Colonic mucosa (tissue), 4 donors: ENCODE measurements at regions not wholly inside any gene's neighbourhood (a gene's known extent, or its start where the extent isn't known, plus 50 kb on each side); places are given as distances from the start of the nearest gene placed in this dataset.
"Not testable (repeated sequence)": the region's sequence is repeated elsewhere in the genome, so short reads cannot be mapped to it uniquely, and the experiment has no call there.

Source experiments
- DNase-seq: peaks from one replicate; pipeline ENCODE4 v3.0.0-alpha.2; 2020
- H3K27ac ChIP-seq: fragments of 200-600 bp; one replicate; pipeline ENCODE4 v1.8.0; 2021
- H3K27me3 ChIP-seq: fragments of 200-600 bp; one replicate; pipeline ENCODE4 v1.8.0; 2021
- H3K36me3 ChIP-seq: fragments of 200-600 bp; one replicate; pipeline ENCODE4 v1.8.0; 2021
- H3K4me1 ChIP-seq: fragments of 200-600 bp; one replicate; pipeline ENCODE4 v1.8.0; 2021; ENCODE audit warnings: mild to moderate bottlenecking
- H3K4me3 ChIP-seq: fragments of 200-600 bp; one replicate; pipeline ENCODE4 v1.8.0; 2021
- H3K9ac ChIP-seq, 2 donors: one replicate each; pipeline ENCODE4 v1.7.0; 2013; ENCODE audit warnings: control low read depth in 2 of 2, low read depth in 2 of 2, low read length in 2 of 2
- H3K9me3 ChIP-seq: fragments of 200-600 bp; one replicate; pipeline ENCODE4 v1.8.0; 2021
- intact Hi-C: fragments of 100-400 bp; cut with DNase I; formaldehyde crosslinking; loops from one replicate; pipeline ENCODE4 v1.14.1; 2022
- TF ChIP-seq, protein P1 (sequence below): fragments of 200-600 bp; IDR thresholded peaks from one replicate; pipeline ENCODE4 v1.8.0; 2022; ENCODE audit warnings: antibody characterized with exemption, mild to moderate bottlenecking
- donor health status: healthy.
- donor health status: DM: no; HTN: no; CAD: no.
- donor health status: DM: no; HTN: no; CAD: no.

DNA sequence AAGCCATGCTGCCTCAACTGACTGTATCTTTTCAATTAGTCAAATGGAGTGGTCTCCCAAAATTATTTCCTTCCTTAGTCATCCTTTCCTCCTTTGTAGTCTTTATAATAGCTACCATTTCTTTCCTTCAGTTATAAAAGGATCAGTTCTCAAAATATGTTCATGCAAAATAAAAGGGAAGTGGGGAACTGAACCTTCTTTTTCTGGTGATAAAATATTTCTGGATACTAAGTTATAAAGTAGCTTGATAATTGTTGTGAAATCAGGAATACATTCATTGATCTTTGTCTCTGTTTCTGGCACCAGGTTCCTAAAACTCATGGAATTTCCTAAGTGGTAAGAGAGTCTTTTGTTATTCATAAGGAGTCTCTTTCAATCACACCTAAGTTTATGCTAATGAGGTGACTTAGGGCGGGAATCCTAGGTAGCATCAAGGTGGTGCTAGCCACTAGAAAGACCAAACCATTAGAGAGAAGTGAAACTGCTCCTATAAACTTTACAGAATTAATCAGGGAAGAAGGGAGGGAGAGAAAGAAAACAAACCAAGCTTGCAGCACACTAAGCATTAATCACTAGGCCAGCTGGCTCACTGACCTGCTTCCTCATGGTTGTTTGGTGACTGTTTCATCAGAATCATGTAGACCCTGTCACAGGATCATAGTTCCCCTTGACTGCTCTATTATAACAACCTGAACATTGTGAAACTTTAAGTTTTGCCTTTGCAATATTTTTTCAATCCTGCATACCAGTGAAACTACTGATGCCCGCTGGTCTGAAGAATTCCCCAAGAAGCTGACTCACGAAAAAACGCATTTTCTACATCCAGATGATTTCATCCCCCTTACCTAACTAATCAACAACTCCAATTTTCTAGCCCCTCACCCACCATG, 161.6 kb upstream of the PTBP2 start:
- intact Hi-C loops: no loop called here
- Histone ChIP-seq H3K9ac (no peak overlapping the region), H3K27me3 (no peaks in the 10 kb centered on the region), H3K4me3 (no peak overlapping the region), H3K4me1 (no peaks in the 10 kb centered on the region), H3K36me3 (no peaks in the 10 kb centered on the region), H3K9me3 (no peaks in the 10 kb centered on the region), H3K27ac (no peak overlapping the region)
- no peak for DNase-seq
- TF ChIP-seq, protein P1, sequence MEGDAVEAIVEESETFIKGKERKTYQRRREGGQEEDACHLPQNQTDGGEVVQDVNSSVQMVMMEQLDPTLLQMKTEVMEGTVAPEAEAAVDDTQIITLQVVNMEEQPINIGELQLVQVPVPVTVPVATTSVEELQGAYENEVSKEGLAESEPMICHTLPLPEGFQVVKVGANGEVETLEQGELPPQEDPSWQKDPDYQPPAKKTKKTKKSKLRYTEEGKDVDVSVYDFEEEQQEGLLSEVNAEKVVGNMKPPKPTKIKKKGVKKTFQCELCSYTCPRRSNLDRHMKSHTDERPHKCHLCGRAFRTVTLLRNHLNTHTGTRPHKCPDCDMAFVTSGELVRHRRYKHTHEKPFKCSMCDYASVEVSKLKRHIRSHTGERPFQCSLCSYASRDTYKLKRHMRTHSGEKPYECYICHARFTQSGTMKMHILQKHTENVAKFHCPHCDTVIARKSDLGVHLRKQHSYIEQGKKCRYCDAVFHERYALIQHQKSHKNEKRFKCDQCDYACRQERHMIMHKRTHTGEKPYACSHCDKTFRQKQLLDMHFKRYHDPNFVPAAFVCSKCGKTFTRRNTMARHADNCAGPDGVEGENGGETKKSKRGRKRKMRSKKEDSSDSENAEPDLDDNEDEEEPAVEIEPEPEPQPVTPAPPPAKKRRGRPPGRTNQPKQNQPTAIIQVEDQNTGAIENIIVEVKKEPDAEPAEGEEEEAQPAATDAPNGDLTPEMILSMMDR: no peak

DNA sequence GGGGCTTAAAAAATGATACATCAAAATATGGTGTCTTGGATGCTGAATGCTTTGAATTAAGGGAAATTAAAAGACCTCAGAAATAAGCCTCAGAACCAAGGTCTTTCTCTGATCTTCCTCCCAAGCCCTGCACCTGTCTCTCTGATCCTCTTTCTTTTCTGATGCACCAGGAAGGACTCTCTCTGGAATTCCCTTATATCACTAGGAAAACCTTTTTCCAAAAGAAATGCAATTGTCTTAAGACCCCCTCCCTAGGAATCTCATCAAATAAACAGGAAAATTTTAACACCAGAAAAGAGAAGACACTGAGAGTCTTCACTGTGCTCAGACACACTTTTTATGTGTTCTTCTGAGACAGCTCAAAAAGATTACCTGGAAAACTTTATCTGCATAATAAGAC, 159.5 kb upstream of the PTBP2 start:
- H3K4me3 ChIP-seq: no peak overlapping the region
- intact Hi-C loops: no loop called here
- TF ChIP-seq, protein P1: no peak
- no peaks in the 10 kb centered on the region for H3K4me1 ChIP-seq
- H3K27ac ChIP-seq: no peak overlapping the region
- H3K36me3 ChIP-seq: no peaks in the 10 kb centered on the region
- no peaks in the 10 kb centered on the region for H3K9me3 ChIP-seq
- no peak overlapping the region for H3K9ac ChIP-seq
- no peak for DNase-seq
- H3K27me3 ChIP-seq: no peaks in the 10 kb centered on the region

DNA sequence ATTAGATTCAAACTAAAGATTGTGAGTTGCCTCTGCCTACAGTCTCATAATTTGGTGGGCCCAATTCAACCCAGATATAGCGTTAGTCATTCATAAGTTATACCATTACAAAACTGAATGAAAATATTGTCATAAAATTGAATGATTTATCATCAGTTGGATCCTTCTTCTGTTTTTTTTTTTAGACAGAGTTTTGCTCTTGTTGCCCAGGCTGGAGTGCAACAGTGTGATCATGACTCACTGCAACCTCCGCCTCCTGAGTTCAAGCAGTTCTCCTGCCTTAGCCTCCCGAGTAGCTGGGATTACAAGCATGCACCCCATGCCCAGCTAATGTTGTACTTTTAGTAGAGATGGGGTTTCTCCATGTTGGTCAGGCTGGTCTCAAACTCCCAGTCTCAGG, 157.2 kb upstream of the PTBP2 start:
- H3K27me3 ChIP-seq, intact Hi-C loops, H3K36me3 ChIP-seq, H3K9ac ChIP-seq, DNase-seq, H3K9me3 ChIP-seq, H3K4me3 ChIP-seq, H3K27ac ChIP-seq, H3K4me1 ChIP-seq: not testable (repeated sequence)

DNA sequence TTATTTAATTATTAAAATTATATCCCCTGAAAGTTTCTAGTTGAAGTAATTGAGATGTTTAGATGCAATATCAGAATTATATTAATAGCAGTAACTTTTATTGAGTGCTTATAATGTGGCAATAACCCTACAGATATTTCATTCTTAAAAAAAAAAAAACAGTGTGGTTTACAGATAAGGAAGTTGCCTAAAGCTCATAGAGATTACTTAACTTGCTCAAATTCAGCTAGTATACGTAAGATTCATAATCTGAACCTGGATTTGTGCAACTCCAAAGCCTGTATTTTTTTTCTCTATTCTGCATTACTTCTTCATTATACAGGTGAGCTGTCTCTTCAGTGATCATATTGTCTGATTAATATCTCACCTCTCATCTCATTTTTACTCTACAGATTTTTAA, 156.0 kb upstream of the PTBP2 start:
- no peaks in the 10 kb centered on the region for H3K36me3 ChIP-seq
- no peak for DNase-seq
- H3K9me3 ChIP-seq: no peaks in the 10 kb centered on the region
- no peak overlapping the region for H3K27ac ChIP-seq
- no peaks in the 10 kb centered on the region for H3K27me3 ChIP-seq
- intact Hi-C loops: no loop called here
- no peak overlapping the region for H3K4me3 ChIP-seq
- TF ChIP-seq, protein P1: no peak
- no peak overlapping the region for H3K9ac ChIP-seq
- no peaks in the 10 kb centered on the region for H3K4me1 ChIP-seq

DNA sequence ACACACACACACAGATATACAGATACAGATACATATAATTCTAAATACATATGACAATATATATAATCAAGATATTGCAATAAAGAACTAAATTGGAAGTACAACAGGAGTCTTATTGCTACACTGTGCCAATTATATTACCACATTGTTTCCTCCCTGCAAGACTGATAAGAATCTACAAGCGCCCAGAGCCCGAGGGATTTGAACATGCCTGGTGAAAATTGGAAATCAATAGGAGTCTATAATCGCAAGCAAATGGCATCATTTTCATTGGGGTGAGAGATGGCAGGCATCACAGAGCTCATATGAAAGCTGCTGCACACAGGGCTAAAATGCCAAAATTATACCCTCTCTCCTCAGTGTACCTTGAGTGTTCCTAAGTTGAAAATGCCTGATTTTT, 152.9 kb upstream of the PTBP2 start:
- Histone ChIP-seq H3K4me3 (no peak overlapping the region), H3K36me3 (no peaks in the 10 kb centered on the region), H3K27me3 (no peaks in the 10 kb centered on the region), H3K9ac (no peak overlapping the region), H3K9me3 (no peaks in the 10 kb centered on the region), H3K27ac (no peak overlapping the region), H3K4me1 (no peaks in the 10 kb centered on the region)
- TF ChIP-seq, protein P1: no peak
- intact Hi-C loops: no loop called here
- no peak for DNase-seq

DNA sequence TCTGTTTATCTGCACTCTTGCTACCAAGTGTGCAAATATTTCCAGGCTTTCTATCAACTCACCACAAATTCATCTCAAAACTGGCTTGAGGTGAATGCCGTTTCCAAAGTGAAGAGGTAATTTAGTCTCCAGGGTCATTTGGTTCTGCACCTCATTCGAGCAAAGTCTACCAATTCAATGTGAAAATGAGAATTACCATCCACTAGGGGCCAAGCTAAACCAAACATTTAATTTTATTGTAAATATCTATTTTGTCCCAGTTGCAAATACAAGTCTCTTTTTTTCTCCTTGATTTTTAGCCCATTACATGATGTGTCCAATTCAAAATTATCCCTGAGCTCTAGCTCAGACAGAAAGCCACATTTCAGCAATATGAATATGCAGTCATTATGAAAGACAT, 152.3 kb upstream of the PTBP2 start:
- Histone ChIP-seq H3K9ac (no peak overlapping the region), H3K27ac (no peak overlapping the region), H3K36me3 (no peaks in the 10 kb centered on the region), H3K9me3 (no peaks in the 10 kb centered on the region), H3K27me3 (no peaks in the 10 kb centered on the region), H3K4me1 (no peaks in the 10 kb centered on the region), H3K4me3 (no peak overlapping the region)
- DNase-seq: no peak
- TF ChIP-seq, protein P1: no peak
- intact Hi-C loops: no loop called here
